Activated T-cell treated with anti-CD3 and anti-CD28 coated beads, Interleukin-2, amount 50 U/mL, for 24 hours (primary cell): ENCODE measurements at regions not wholly inside any gene's neighbourhood (a gene's known extent, or its start where the extent isn't known, plus 50 kb on each side); places are given as distances from the start of the nearest gene placed in this dataset.
"Not testable (repeated sequence)": the region's sequence is repeated elsewhere in the genome, so short reads cannot be mapped to it uniquely, and the experiment has no call there.

ENCODE experiments used
- DNase-seq: peaks from one replicate; pipeline ENCODE4 v3.0.0-alpha.2; 2020
- H3K27ac Mint-ChIP-seq: 2 replicates; pipeline ENCODE4 v1.8.0; 2020; ENCODE audit warnings: mild to moderate bottlenecking, mixed read lengths
- H3K27me3 Mint-ChIP-seq: 2 replicates; pipeline ENCODE4 v1.8.0; 2020; ENCODE audit warnings: mixed read lengths
- H3K36me3 Mint-ChIP-seq: 2 replicates; pipeline ENCODE4 v1.8.0; 2020; ENCODE audit warnings: low read depth, mixed read lengths
- H3K4me1 Mint-ChIP-seq: 2 replicates; pipeline ENCODE4 v1.8.0; 2020; ENCODE audit warnings: low read depth, mixed read lengths
- H3K4me3 Mint-ChIP-seq: 2 replicates; pipeline ENCODE4 v1.8.0; 2020; ENCODE audit warnings: mild to moderate bottlenecking, moderate library complexity, mixed read lengths
- H3K9me3 Mint-ChIP-seq: 2 replicates; pipeline ENCODE4 v1.8.0; 2020; ENCODE audit warnings: mixed read lengths

GRCh38 chr4:155444721-155445120 is 68.0 kb upstream of the MAP9 start:
- Mint-ChIP-seq H3K4me1 (peaks cover 4% of the 10 kb centered on the region), H3K27ac (no peak overlapping the region), H3K36me3 (no peaks in the 10 kb centered on the region), H3K9me3 (no peaks in the 10 kb centered on the region), H3K27me3 (peaks cover 19% of the 10 kb centered on the region), H3K4me3 (no peak overlapping the region)
- no peak for DNase-seq

- H3K9me3 Mint-ChIP-seq = no peaks in the 10 kb centered on the region
- H3K36me3 Mint-ChIP-seq = no peaks in the 10 kb centered on the region
- peaks cover 4% of the 10 kb centered on the region for H3K4me1 Mint-ChIP-seq
- H3K4me3 Mint-ChIP-seq = no peak overlapping the region
- DNase-seq = peak; percentile 67
- no peak overlapping the region for H3K27ac Mint-ChIP-seq
- H3K27me3 Mint-ChIP-seq = peaks cover 16% of the 10 kb centered on the region
Observed at GRCh38 chr4:155442267-155443105, 65.7 kb upstream of the MAP9 start.

GRCh38 chr4:155441475-155441874 is 64.7 kb upstream of the MAP9 start:
- Mint-ChIP-seq H3K4me1 (peaks cover 4% of the 10 kb centered on the region), H3K27me3 (peaks cover 16% of the 10 kb centered on the region), H3K36me3 (no peaks in the 10 kb centered on the region), H3K27ac (no peak overlapping the region), H3K9me3 (no peaks in the 10 kb centered on the region), H3K4me3 (no peak overlapping the region)
- no peak for DNase-seq

- not testable (repeated sequence) for H3K9me3 Mint-ChIP-seq, H3K36me3 Mint-ChIP-seq, H3K27ac Mint-ChIP-seq, H3K4me3 Mint-ChIP-seq, DNase-seq, H3K4me1 Mint-ChIP-seq
- H3K27me3 Mint-ChIP-seq = peaks cover 16% of the 10 kb centered on the region
Observed at GRCh38 chr4:155439760-155440159, 63.0 kb upstream of the MAP9 start.

DNA sequence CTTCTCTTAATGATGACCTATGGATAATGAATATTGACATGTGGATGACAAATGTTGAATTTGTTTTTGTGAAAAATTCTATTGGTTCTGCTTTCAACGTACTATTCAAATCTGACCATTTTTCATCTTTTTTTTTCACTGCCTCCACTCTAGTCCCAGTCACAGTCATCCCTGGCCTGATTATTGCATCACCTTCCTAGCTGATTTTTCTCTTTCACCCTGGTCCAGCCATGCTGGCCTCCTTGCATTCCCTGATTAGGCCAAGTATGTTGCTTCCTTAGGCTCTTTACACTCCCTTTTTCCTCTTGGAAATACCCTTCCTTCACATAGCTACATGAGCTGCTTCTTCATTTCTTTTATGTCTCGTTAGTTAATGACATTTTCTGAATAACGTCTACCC is 58.1 kb upstream of the MAP9 start:
- no peak for DNase-seq
- Mint-ChIP-seq H3K4me1 (peaks cover 2% of the 10 kb centered on the region), H3K36me3 (no peaks in the 10 kb centered on the region), H3K27ac (no peak overlapping the region), H3K9me3 (no peaks in the 10 kb centered on the region), H3K27me3 (peaks cover 4% of the 10 kb centered on the region), H3K4me3 (no peak overlapping the region)

DNA sequence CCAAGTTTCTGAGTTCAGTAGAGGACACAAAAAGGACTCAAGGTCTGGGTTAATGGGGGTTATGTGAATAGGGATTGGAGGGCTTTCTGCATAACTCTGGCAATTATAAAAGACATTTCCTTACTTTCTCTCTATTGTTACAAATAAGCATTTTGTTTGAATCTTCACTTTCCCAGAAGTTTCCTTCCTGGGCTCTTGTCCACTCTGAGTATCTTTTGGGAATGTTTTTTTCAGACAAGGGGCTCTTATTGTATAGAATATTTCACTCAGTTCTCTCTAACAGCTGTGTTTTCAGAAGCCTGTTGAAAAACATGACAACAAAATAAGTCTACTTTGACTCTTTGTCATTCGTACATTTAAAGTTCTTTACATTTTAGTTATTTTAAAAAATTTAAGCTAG is 57.6 kb upstream of the MAP9 start:
- Mint-ChIP-seq H3K4me1 (peaks cover 2% of the 10 kb centered on the region), H3K9me3 (no peaks in the 10 kb centered on the region), H3K36me3 (no peaks in the 10 kb centered on the region), H3K27ac (no peak overlapping the region), H3K27me3 (peaks cover 4% of the 10 kb centered on the region), H3K4me3 (no peak overlapping the region)
- no peak for DNase-seq

DNA sequence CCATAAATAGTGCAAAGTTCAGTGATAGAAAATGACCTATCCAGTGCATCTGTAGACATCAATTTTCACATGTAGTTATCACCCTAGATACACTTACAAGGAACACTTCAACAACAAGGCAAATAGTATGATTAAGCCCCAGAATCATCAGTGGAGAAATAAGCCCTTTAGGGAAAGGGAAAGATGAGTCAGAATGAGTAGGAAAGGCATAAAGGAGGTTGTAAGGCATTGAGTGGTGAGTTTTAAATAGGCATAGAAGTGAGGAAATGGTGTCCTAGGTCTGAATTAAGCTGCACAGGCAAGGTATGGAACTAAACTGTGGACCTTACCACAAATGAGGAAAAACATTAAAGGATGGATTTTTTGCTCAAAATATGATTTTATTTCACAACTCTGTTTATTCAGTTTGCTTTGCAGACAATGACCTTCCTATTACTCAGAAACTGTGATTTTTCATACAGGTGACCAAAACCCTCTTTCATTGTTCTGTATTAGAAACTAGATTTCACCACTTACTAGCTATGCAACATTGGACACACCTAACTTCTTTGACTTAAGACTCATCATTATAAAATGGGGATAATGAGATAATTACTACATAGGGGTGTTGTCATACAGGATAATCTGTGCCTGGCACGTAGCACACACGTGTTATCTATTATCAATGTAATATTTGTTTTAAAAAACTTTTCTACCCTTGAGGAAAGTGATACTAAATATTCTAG is 57.0 kb upstream of the MAP9 start:
- Mint-ChIP-seq H3K4me3 (no peak overlapping the region), H3K9me3 (no peaks in the 10 kb centered on the region), H3K4me1 (peaks cover 2% of the 10 kb centered on the region), H3K36me3 (no peaks in the 10 kb centered on the region), H3K27me3 (peaks cover 4% of the 10 kb centered on the region), H3K27ac (no peak overlapping the region)
- no peak for DNase-seq

- H3K27me3 Mint-ChIP-seq = peaks cover 4% of the 10 kb centered on the region
- peaks cover 10% of the 10 kb centered on the region for H3K9me3 Mint-ChIP-seq
- DNase-seq = no peak
- H3K4me1 Mint-ChIP-seq = peaks cover 2% of the 10 kb centered on the region
- no peak overlapping the region for H3K27ac Mint-ChIP-seq
- no peak overlapping the region for H3K4me3 Mint-ChIP-seq
- no peaks in the 10 kb centered on the region for H3K36me3 Mint-ChIP-seq
Observed at GRCh38 chr4:155430895-155431795, 54.4 kb upstream of the MAP9 start.

GRCh38 chr4:155428128-155428527 is 51.4 kb upstream of the MAP9 start:
- Mint-ChIP-seq H3K4me3 (no peak overlapping the region), H3K36me3 (no peaks in the 10 kb centered on the region), H3K27ac (no peak overlapping the region), H3K27me3 (peaks cover 6% of the 10 kb centered on the region), H3K9me3 (peaks cover 10% of the 10 kb centered on the region), H3K4me1 (peaks cover 2% of the 10 kb centered on the region)
- DNase-seq = no peak

DNA sequence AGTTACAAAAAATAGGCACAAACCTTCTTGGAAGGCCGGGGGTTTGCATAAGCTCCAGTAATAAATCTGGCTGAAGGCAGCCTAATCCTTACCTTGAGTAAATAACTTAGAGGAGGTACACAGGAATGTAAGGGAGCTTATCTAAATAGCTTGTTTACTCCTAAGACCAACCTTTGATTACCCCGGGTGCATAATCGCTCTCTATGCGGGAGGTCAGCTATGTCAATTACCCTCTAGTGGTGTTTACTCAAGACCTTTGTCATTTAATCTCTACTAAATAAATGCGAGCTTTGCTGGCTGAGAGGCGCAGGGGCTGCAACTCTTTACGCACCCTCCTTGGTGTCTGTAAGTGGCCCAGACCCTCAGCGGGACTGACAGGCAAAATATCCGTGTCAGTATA is 50.2 kb upstream of the MAP9 start:
- Mint-ChIP-seq H3K4me1 (peaks cover 2% of the 10 kb centered on the region), H3K27me3 (peaks cover 11% of the 10 kb centered on the region), H3K36me3 (no peaks in the 10 kb centered on the region), H3K27ac (no peak overlapping the region), H3K4me3 (no peak overlapping the region), H3K9me3 (peaks cover 10% of the 10 kb centered on the region)
- DNase-seq = no peak
